ENCODE measurements at regions not wholly inside any gene's neighbourhood (a gene's known extent, or its start where the extent isn't known, plus 50 kb on each side); places are given as distances from the start of the nearest gene placed in this dataset.
"Not testable (repeated sequence)": the region's sequence is repeated elsewhere in the genome, so short reads cannot be mapped to it uniquely, and the experiment has no call there.

DNA sequence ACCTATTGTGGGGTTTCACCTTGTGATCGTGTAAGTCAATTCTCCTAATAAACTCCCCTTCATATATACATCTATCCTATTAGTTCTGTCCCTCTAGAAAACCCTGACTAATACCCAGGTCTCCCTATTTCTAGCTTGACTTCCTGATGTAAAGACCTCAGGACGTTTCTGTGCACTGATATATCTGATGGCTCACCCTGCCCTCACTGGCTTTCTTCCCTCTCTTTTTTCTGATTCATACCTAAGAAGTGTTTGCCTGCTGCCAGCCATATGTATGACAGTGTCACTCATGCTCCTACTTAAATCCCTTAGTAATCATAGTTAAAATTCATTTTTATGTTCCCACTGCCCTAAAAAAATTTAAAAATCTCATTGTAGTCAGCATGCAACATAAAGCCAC, 124.8 kb upstream of the CCNG1 start:
- H3K9me2 ChIP-seq (replicated peaks; ENCODE audit: insufficient read depth) = no peaks in the 10 kb centered on the region
- H3K4me3 ChIP-seq = no peak overlapping the region
- no peaks in the 10 kb centered on the region for H3K9me3 ChIP-seq (ENCODE audit: low read depth)
- H3K79me2 ChIP-seq = no peaks in the 10 kb centered on the region
- no peak overlapping the region for H3K4me2 ChIP-seq
- H3K36me3 ChIP-seq (replicated peaks; ENCODE audit: insufficient read depth, low read depth) = no peaks in the 10 kb centered on the region
- no peak overlapping the region for H3K27ac ChIP-seq
- no peak for DNase-seq (ENCODE audit: low spot score)
- no peaks in the 10 kb centered on the region for H3K4me1 ChIP-seq (ENCODE audit: insufficient read depth)
- no peaks in the 10 kb centered on the region for H4K20me1 ChIP-seq (ENCODE audit: insufficient read depth, poor library complexity, severe bottlenecking)
- WGBS (ENCODE audit: low lambda C conversion rate, missing lambda C conversion rate) = 76% methylated on average over 2 of the region's 2 CpGs
- no peak overlapping the region for H2AFZ ChIP-seq
- no peaks in the 10 kb centered on the region for H3K27me3 ChIP-seq
- TF ChIP-seq EZH2phosphoT487 (IDR thresholded peaks at IDR 0.05; ENCODE audit: low read depth, severe bottlenecking, unreplicated experiment) (no peak), EZH2 (IDR thresholded peaks at IDR 0.05; ENCODE audit: borderline replicate concordance) (no peak)
- TF ChIP-seq, protein P1, sequence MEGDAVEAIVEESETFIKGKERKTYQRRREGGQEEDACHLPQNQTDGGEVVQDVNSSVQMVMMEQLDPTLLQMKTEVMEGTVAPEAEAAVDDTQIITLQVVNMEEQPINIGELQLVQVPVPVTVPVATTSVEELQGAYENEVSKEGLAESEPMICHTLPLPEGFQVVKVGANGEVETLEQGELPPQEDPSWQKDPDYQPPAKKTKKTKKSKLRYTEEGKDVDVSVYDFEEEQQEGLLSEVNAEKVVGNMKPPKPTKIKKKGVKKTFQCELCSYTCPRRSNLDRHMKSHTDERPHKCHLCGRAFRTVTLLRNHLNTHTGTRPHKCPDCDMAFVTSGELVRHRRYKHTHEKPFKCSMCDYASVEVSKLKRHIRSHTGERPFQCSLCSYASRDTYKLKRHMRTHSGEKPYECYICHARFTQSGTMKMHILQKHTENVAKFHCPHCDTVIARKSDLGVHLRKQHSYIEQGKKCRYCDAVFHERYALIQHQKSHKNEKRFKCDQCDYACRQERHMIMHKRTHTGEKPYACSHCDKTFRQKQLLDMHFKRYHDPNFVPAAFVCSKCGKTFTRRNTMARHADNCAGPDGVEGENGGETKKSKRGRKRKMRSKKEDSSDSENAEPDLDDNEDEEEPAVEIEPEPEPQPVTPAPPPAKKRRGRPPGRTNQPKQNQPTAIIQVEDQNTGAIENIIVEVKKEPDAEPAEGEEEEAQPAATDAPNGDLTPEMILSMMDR (IDR thresholded peaks at IDR 0.05; ENCODE audit: poor library complexity) = no peak

- H3K4me3 ChIP-seq; H2AFZ ChIP-seq; H3K4me2 ChIP-seq; DNase-seq (ENCODE audit: low spot score); H4K20me1 ChIP-seq (ENCODE audit: insufficient read depth, poor library complexity, severe bottlenecking); H3K36me3 ChIP-seq (replicated peaks; ENCODE audit: insufficient read depth, low read depth); H3K27ac ChIP-seq; H3K9me2 ChIP-seq (replicated peaks; ENCODE audit: insufficient read depth); H3K79me2 ChIP-seq; H3K27me3 ChIP-seq; H3K9me3 ChIP-seq (ENCODE audit: low read depth); H3K4me1 ChIP-seq (ENCODE audit: insufficient read depth): not testable (repeated sequence)
- WGBS (ENCODE audit: low lambda C conversion rate, missing lambda C conversion rate) = 80% methylated on average over 7 of the region's 7 CpGs
These were observed 124.3 kb upstream of the CCNG1 start for GRCh38 chr5:163313049-163313448.

DNA sequence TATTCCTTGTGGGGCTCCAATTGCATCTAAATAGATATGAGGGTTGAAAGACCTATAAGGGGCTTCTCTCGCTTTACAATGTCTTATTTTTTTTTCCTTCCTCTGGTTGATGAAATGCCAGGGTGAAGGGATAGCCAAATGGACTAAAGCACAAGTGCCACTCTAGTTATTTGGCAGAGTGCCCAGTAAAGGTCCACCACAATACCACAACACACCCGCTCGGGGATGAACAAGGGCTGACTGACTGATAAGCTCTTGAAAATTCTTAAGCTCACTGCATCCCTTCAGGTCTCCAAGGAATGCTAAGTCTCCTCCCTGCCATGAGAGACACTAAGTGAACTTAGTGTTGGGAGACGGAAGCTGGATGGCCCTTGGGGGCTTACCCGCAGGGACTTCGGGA, 121.0 kb upstream of the CCNG1 start:
- WGBS (ENCODE audit: low lambda C conversion rate, missing lambda C conversion rate) = 83% methylated on average over 6 of the region's 6 CpGs
- H3K79me2 ChIP-seq = not testable (repeated sequence)

DNA sequence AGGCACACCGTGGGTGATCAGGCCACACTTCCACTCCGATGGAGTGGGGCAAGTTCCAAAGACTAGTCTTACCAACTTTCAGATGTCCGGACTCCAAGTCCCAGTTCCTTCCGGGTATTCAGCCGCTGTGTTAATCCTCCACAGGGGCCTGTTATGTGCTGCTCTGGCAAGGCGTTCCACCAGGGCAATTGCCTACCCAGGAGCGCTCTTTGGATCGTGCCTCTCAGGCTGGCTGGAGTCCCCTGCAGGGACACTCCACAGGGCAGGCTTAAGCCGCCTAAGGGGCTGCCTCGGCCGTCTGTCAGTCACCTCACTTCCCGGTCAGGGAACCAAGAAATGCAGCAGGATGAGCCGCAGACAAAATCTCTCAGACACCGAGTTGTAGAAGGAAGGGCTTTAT, 118.7 kb upstream of the CCNG1 start:
- no peak for DNase-seq (ENCODE audit: low spot score)
- H3K36me3 ChIP-seq (replicated peaks; ENCODE audit: insufficient read depth, low read depth) = no peaks in the 10 kb centered on the region
- no peaks in the 10 kb centered on the region for H4K20me1 ChIP-seq (ENCODE audit: insufficient read depth, poor library complexity, severe bottlenecking)
- TF ChIP-seq, protein P1 (IDR thresholded peaks at IDR 0.05; ENCODE audit: poor library complexity) = no peak
- TF ChIP-seq EZH2phosphoT487 (IDR thresholded peaks at IDR 0.05; ENCODE audit: low read depth, severe bottlenecking, unreplicated experiment) (no peak), EZH2 (IDR thresholded peaks at IDR 0.05; ENCODE audit: borderline replicate concordance) (no peak)
- no peaks in the 10 kb centered on the region for H3K9me3 ChIP-seq (ENCODE audit: low read depth)
- H3K9me2 ChIP-seq (replicated peaks; ENCODE audit: insufficient read depth) = no peaks in the 10 kb centered on the region
- no peaks in the 10 kb centered on the region for H3K27me3 ChIP-seq
- H3K4me3 ChIP-seq = no peak overlapping the region
- 95% methylated on average over 14 of the region's 14 CpGs for WGBS (ENCODE audit: low lambda C conversion rate, missing lambda C conversion rate)
- no peak overlapping the region for H3K27ac ChIP-seq
- H2AFZ ChIP-seq = no peak overlapping the region
- H3K4me2 ChIP-seq = no peak overlapping the region
- no peaks in the 10 kb centered on the region for H3K4me1 ChIP-seq (ENCODE audit: insufficient read depth)
- H3K79me2 ChIP-seq = no peaks in the 10 kb centered on the region

More for the DNA sequence above, 121.0 kb upstream of the CCNG1 start:
- not testable (repeated sequence) for H3K27ac ChIP-seq; H4K20me1 ChIP-seq (ENCODE audit: insufficient read depth, poor library complexity, severe bottlenecking); H3K9me3 ChIP-seq (ENCODE audit: low read depth); H3K4me1 ChIP-seq (ENCODE audit: insufficient read depth); H3K27me3 ChIP-seq; H3K4me3 ChIP-seq; H3K36me3 ChIP-seq (replicated peaks; ENCODE audit: insufficient read depth, low read depth); H3K4me2 ChIP-seq; H2AFZ ChIP-seq; H3K9me2 ChIP-seq (replicated peaks; ENCODE audit: insufficient read depth); DNase-seq (ENCODE audit: low spot score)

GRCh38 chr5:163321511-163321910, 115.9 kb upstream of the CCNG1 start:
- Histone ChIP-seq H3K27ac (no peak overlapping the region), H3K9me2 (replicated peaks; ENCODE audit: insufficient read depth) (no peaks in the 10 kb centered on the region), H3K4me2 (no peak overlapping the region), H3K79me2 (no peaks in the 10 kb centered on the region), H4K20me1 (ENCODE audit: insufficient read depth, poor library complexity, severe bottlenecking) (no peaks in the 10 kb centered on the region), H3K4me1 (ENCODE audit: insufficient read depth) (no peaks in the 10 kb centered on the region), H3K9me3 (ENCODE audit: low read depth) (no peaks in the 10 kb centered on the region), H3K4me3 (no peak overlapping the region), H3K36me3 (replicated peaks; ENCODE audit: insufficient read depth, low read depth) (no peaks in the 10 kb centered on the region), H2AFZ (no peak overlapping the region), H3K27me3 (no peaks in the 10 kb centered on the region)
- no peak for DNase-seq (ENCODE audit: low spot score)
- 95% methylated on average over 2 of the region's 2 CpGs for WGBS (ENCODE audit: low lambda C conversion rate, missing lambda C conversion rate)
- TF ChIP-seq EZH2phosphoT487 (IDR thresholded peaks at IDR 0.05; ENCODE audit: low read depth, severe bottlenecking, unreplicated experiment) (no peak), EZH2 (IDR thresholded peaks at IDR 0.05; ENCODE audit: borderline replicate concordance) (no peak)
- TF ChIP-seq, protein P1 (IDR thresholded peaks at IDR 0.05; ENCODE audit: poor library complexity) = no peak
